HFF-Myc (cell line): ENCODE measurements at regions not wholly inside any gene's neighbourhood (a gene's known extent, or its start where the extent isn't known, plus 50 kb on each side); places are given as distances from the start of the nearest gene placed in this dataset.

Experiments
- DNase-seq: peaks from one replicate; pipeline ENCODE4 v3.0.0-alpha.2; 2011; ENCODE audit warnings: low read depth; ENCODE audit errors: extremely low read depth
- H3K4me3 ChIP-seq: replicated peaks from 2 replicates; pipeline ENCODE4 v1.5.1; 2011; ENCODE audit warnings: low read depth, mild to moderate bottlenecking, control low read depth, low read length
- CTCF ChIP-seq: IDR thresholded peaks from 2 replicates; pipeline ENCODE4 v1.5.1; 2012; ENCODE audit warnings: mild to moderate bottlenecking, low read depth, low read length, control low read depth; ENCODE audit errors: missing control alignments

DNA sequence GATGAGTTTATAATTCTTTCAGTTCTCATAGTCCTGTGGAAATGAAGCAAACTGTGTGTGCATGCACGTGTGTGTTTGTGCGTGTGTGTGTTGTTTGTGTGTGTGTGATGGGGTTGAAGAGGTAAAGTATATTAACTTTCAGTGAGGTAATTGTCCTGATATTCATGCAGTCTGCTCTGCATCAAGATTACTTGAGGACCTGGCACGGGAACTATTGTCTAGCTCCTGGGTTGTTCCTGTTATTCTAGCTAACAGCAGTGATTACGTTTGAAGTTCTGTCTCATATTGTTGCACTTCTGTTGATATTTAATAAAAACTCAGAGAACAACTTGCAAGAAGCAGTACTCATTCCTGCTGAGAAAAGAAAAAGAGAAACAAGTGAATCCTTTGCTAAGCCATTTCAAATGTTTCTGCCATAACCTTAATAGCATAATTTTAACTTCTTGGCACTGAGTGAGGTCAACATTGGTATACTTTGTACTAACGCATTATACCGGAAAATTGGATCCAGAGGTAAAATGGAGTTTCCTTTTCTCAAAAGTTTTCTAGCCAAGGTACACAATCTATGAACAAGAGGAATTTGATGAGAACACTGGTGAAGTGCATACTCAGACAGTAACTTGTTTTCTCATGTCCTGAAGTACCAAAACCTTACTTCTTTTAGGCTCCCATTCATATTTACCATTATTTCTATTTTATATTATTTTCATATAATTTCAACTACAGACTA, 113.2 kb downstream of the SPCS3 start:
- no peak overlapping the region for H3K4me3 ChIP-seq
- DNase-seq: no peak
- no peak for TF ChIP-seq CTCF

DNA sequence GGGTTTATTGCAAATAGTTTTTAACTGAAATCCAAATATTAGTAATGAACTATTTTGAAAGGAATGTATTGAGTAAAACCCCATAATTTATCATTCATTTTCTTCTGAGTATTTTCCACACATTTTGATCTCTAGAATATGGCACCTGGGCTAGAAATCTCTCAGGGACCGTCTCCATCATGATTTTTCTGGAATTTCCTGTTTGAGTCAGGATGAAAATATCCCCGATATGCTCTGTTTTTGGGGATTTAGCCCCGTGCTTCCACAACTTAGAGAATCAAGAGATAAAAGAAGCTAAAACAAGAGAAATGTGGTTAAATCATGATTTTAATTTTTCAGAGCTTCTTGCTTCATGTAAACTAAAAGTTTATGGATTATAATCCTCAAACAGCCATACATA, 114.2 kb downstream of the SPCS3 start:
- DNase-seq: no peak
- no peak overlapping the region for H3K4me3 ChIP-seq
- TF ChIP-seq CTCF: no peak

- no peak for TF ChIP-seq CTCF
- H3K4me3 ChIP-seq: no peak overlapping the region
- DNase-seq: no peak
Observed at GRCh38 chr4:176435901-176436292, 116.1 kb downstream of the SPCS3 start.

- H3K4me3 ChIP-seq: no peak overlapping the region
- DNase-seq: peak; percentile 84
- TF ChIP-seq CTCF: no peak
Observed at GRCh38 chr4:176436293-176436973, 116.7 kb downstream of the SPCS3 start.

DNA sequence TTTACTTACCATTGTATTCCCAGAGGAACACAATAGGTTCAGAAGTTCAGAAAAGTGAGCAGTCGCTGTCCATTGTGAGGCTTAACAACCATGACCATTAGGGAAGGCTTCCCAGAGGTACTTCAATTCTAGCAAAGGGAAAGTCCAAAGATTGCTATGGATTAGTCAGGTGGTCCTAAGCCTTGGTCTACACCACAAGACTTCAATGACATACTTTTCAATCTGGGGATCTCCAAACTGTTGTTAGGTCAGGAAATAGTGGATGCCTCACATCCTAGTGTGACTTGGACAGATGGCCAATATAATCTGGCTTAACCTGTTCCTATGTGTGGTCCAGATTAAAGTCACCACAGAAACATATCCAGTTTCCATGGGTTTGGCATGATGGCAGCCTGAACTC, 118.0 kb downstream of the SPCS3 start:
- TF ChIP-seq CTCF: no peak
- H3K4me3 ChIP-seq: no peak overlapping the region
- no peak for DNase-seq

DNA sequence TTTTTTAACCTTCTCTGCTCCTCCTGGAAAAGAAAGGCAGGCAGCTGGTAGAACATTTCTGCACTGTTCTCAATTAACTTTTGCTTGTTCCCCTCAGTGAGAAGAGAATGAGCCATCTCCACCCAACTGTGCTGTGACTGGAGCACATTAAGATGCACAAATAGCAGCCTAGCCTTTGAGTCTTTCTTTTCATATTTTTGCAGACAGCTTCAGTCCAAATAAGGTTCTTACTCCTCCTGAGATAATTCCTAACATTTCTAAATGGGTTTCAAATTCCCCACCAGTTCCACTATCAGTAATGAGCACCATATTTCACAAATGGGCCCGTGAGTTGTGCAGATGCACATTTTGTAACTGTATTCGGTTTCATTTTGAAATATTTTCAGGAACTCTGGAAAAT, 118.6 kb downstream of the SPCS3 start:
- no peak for TF ChIP-seq CTCF
- no peak overlapping the region for H3K4me3 ChIP-seq
- DNase-seq: peak; percentile 35
